ENCODE measurements at regions not wholly inside any gene's neighbourhood (a gene's known extent, or its start where the extent isn't known, plus 50 kb on each side); places are given as distances from the start of the nearest gene placed in this dataset.

GRCh38 chr1:29471487-29472313 lies 235.4 kb downstream of the PTPRU start:
- TF ChIP-seq CTCF (conservative IDR thresholded peaks at IDR 0.05; ENCODE audit: low read length) (no peak), EZH2phosphoT487 (IDR thresholded peaks at IDR 0.05; ENCODE audit: borderline replicate concordance) (no peak)
